OCI-LY1 (cell line): ENCODE measurements at regions not wholly inside any gene's neighbourhood (a gene's known extent, or its start where the extent isn't known, plus 50 kb on each side); places are given as distances from the start of the nearest gene placed in this dataset.

Experiments
- EZH2 ChIP-seq: fragments of 200-600 bp; sonication (generic), shearing (Covaris generic); IDR thresholded peaks from 2 replicates; pipeline ENCODE4 v1.8.0; 2017; ENCODE audit warnings: borderline replicate concordance, mixed run types, mild to moderate bottlenecking, antibody characterized with exemption, low read length, moderate library complexity, mixed read lengths
- TF ChIP-seq, protein P1 (sequence below): fragments of 200-600 bp; sonication (generic), shearing (Covaris generic); IDR thresholded peaks from 2 replicates; pipeline ENCODE4 v1.5.1; 2017; ENCODE audit warnings: mild to moderate bottlenecking, antibody characterized with exemption, low read length, moderate library complexity, mixed read lengths

GRCh38 chr5:120240706-120241105 is 223.4 kb upstream of the PRR16 start:
- no peak for TF ChIP-seq EZH2
- TF ChIP-seq, protein P1, sequence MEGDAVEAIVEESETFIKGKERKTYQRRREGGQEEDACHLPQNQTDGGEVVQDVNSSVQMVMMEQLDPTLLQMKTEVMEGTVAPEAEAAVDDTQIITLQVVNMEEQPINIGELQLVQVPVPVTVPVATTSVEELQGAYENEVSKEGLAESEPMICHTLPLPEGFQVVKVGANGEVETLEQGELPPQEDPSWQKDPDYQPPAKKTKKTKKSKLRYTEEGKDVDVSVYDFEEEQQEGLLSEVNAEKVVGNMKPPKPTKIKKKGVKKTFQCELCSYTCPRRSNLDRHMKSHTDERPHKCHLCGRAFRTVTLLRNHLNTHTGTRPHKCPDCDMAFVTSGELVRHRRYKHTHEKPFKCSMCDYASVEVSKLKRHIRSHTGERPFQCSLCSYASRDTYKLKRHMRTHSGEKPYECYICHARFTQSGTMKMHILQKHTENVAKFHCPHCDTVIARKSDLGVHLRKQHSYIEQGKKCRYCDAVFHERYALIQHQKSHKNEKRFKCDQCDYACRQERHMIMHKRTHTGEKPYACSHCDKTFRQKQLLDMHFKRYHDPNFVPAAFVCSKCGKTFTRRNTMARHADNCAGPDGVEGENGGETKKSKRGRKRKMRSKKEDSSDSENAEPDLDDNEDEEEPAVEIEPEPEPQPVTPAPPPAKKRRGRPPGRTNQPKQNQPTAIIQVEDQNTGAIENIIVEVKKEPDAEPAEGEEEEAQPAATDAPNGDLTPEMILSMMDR: no peak
